Endothelial cell of umbilical vein (primary cell): ENCODE measurements at regions not wholly inside any gene's neighbourhood (a gene's known extent, or its start where the extent isn't known, plus 50 kb on each side); places are given as distances from the start of the nearest gene placed in this dataset.

Source experiments
- CTCF ChIP-seq, 2 donors: IDR thresholded peaks; 1 replicate in 1 of 2; 2 replicates in 1 of 2; pipeline ENCODE4 v1.5.1; 2011; ENCODE audit warnings: low read length in 2 of 2, mild to moderate bottlenecking in 2 of 2, moderate library complexity in 2 of 2, control low read depth in 1 of 2, inconsistent platforms in 1 of 2, low read depth in 1 of 2; ENCODE audit not compliant: insufficient read depth in 1 of 2; ENCODE audit errors: extremely low read depth in 1 of 2
- EZH2 ChIP-seq: IDR thresholded peaks from 2 replicates; pipeline ENCODE4 v1.6.1; 2012; ENCODE audit warnings: borderline replicate concordance, low read depth, mild to moderate bottlenecking, moderate library complexity, low read length, inconsistent platforms; ENCODE audit not compliant: severe bottlenecking
- FOS ChIP-seq: IDR thresholded peaks from 2 replicates; pipeline ENCODE4 v1.6.1; 2011; ENCODE audit warnings: mild to moderate bottlenecking, low read length, moderate library complexity, borderline replicate concordance; ENCODE audit not compliant: insufficient read depth
- GATA2 ChIP-seq: IDR thresholded peaks from 2 replicates; pipeline ENCODE4 v1.7.0; 2011; ENCODE audit warnings: low read depth, mild to moderate bottlenecking, moderate library complexity, mixed read lengths, low read length; ENCODE audit not compliant: insufficient read length, insufficient read depth
- MAX ChIP-seq: IDR thresholded peaks from 2 replicates; pipeline ENCODE4 v1.6.1; 2011; ENCODE audit not compliant: insufficient read depth, insufficient read length
- MYC ChIP-seq: IDR thresholded peaks from one replicate; pipeline ENCODE4 v1.6.1; 2011; ENCODE audit warnings: mild to moderate bottlenecking, low read depth, low read length
- POLR2A ChIP-seq: IDR thresholded peaks from 2 replicates; pipeline ENCODE4 v1.6.1; 2012; ENCODE audit warnings: low read depth, mild to moderate bottlenecking, control low read depth, low read length
- POLR2AphosphoS5 ChIP-seq: IDR thresholded peaks from 2 replicates; pipeline ENCODE4 v1.6.1; 2012; ENCODE audit warnings: low read depth, mild to moderate bottlenecking, control low read depth, low read length, moderate library complexity; ENCODE audit not compliant: insufficient read depth

- TF ChIP-seq MAX (no peak), POLR2A (no peak), CTCF (IDR thresholded peaks at IDR 0.05; ENCODE audit: extremely low read depth in 1 of 2, insufficient read depth in 1 of 2, low read depth in 1 of 2, low read length in 2 of 2) (no peak), EZH2 (no peak), POLR2AphosphoS5 (no peak), FOS (no peak), MYC (no peak), GATA2 (no peak)
Observed at GRCh38 chr2:118387509-118387908, 299.2 kb downstream of the INSIG2 start.
